Ectodermal cell (in vitro differentiated cells): ENCODE measurements at regions not wholly inside any gene's neighbourhood (a gene's known extent, or its start where the extent isn't known, plus 50 kb on each side); places are given as distances from the start of the nearest gene placed in this dataset.

Experiments
- H3K27ac ChIP-seq: 2 replicates; pipeline ENCODE4 v1.7.0; 2013; ENCODE audit warnings: mild to moderate bottlenecking, low read depth, low read length; ENCODE audit not compliant: insufficient read depth, poor library complexity, severe bottlenecking
- H3K27me3 ChIP-seq: 2 replicates; pipeline ENCODE4 v1.7.0; 2013; ENCODE audit warnings: mild to moderate bottlenecking, low read length; ENCODE audit not compliant: insufficient read depth, control insufficient read depth, poor library complexity, severe bottlenecking
- H3K36me3 ChIP-seq: one replicate; pipeline ENCODE4 v1.7.0; 2013; ENCODE audit warnings: low read length; ENCODE audit not compliant: control insufficient read depth, insufficient read depth
- H3K4me1 ChIP-seq: one replicate; pipeline ENCODE4 v1.7.0; 2013; ENCODE audit warnings: low read length; ENCODE audit not compliant: control insufficient read depth, insufficient read depth
- H3K4me3 ChIP-seq: 2 replicates; pipeline ENCODE4 v1.7.0; 2013; ENCODE audit warnings: low read depth, low read length, control low read depth; ENCODE audit not compliant: insufficient read depth
- H3K9me3 ChIP-seq: 2 replicates; pipeline ENCODE4 v1.7.0; 2013; ENCODE audit warnings: mild to moderate bottlenecking, low read length, moderate library complexity; ENCODE audit not compliant: control insufficient read depth
- WGBS, 2 experiments: methylation state at CpG; one replicate each; pipeline ENCODE4 v1.1.7; 2013; ENCODE audit warnings: missing lambda C conversion rate in 2 of 2; 5-methylcytosine and 5-hydroxymethylcytosine counted together

- Histone ChIP-seq H3K4me1 (no peaks in the 10 kb centered on the region), H3K36me3 (no peaks in the 10 kb centered on the region), H3K27me3 (no peaks in the 10 kb centered on the region), H3K4me3 (no peak overlapping the region), H3K27ac (no peak overlapping the region), H3K9me3 (no peaks in the 10 kb centered on the region)
- WGBS, 2 experiments, result 85 to 100% methylated on average over 1 of the region's 1 CpG
Measured at GRCh38 chrX:63471004-63471403, 119.9 kb upstream of the SPIN4 start.

GRCh38 chrX:63470506-63470905, 119.4 kb upstream of the SPIN4 start:
- H3K9me3 ChIP-seq, result no peaks in the 10 kb centered on the region
- H3K4me3 ChIP-seq, result no peak overlapping the region
- no peak overlapping the region for H3K27ac ChIP-seq
- H3K27me3 ChIP-seq, result no peaks in the 10 kb centered on the region
- WGBS, 2 experiments, result 84 to 86% methylated on average over 4 of the region's 4 CpGs
- no peaks in the 10 kb centered on the region for H3K36me3 ChIP-seq
- H3K4me1 ChIP-seq, result no peaks in the 10 kb centered on the region

GRCh38 chrX:63466690-63467089, 115.6 kb upstream of the SPIN4 start:
- H3K36me3 ChIP-seq, result no peaks in the 10 kb centered on the region
- no peaks in the 10 kb centered on the region for H3K9me3 ChIP-seq
- no peaks in the 10 kb centered on the region for H3K27me3 ChIP-seq
- H3K4me3 ChIP-seq, result no peak overlapping the region
- no peak overlapping the region for H3K27ac ChIP-seq
- no peaks in the 10 kb centered on the region for H3K4me1 ChIP-seq
- WGBS, 2 experiments, result 86 to 93% methylated on average over 4 of the region's 4 CpGs

GRCh38 chrX:63458981-63459380, 107.8 kb upstream of the SPIN4 start:
- Histone ChIP-seq H3K27ac (no peak overlapping the region), H3K36me3 (no peaks in the 10 kb centered on the region), H3K27me3 (no peaks in the 10 kb centered on the region), H3K4me3 (no peak overlapping the region), H3K4me1 (no peaks in the 10 kb centered on the region), H3K9me3 (no peaks in the 10 kb centered on the region)
- WGBS, 2 experiments, result 69 to 83% methylated on average over 1 of the region's 1 CpG

GRCh38 chrX:63453571-63453970, 102.4 kb upstream of the SPIN4 start:
- WGBS, 2 experiments, result 84 to 91% methylated on average over 3 of the region's 3 CpGs
- Histone ChIP-seq H3K27me3 (no peaks in the 10 kb centered on the region), H3K36me3 (peaks cover 4% of the 10 kb centered on the region), H3K4me1 (no peaks in the 10 kb centered on the region), H3K9me3 (no peaks in the 10 kb centered on the region), H3K4me3 (no peak overlapping the region), H3K27ac (no peak overlapping the region)

GRCh38 chrX:63441717-63442116, 90.6 kb upstream of the SPIN4 start:
- Histone ChIP-seq H3K36me3 (no peaks in the 10 kb centered on the region), H3K27me3 (no peaks in the 10 kb centered on the region), H3K4me1 (no peaks in the 10 kb centered on the region), H3K9me3 (no peaks in the 10 kb centered on the region), H3K4me3 (no peak overlapping the region), H3K27ac (no peak overlapping the region)
- 92 to 100% methylated on average over 1 to 2 of the region's 2 CpGs for WGBS, 2 experiments

- WGBS, 2 experiments, result 100% methylated on average over 1 of the region's 1 CpG; no CpG with 5 or more reads in 1 of the 2 experiments
- H3K4me1 ChIP-seq, result no peaks in the 10 kb centered on the region
- H3K9me3 ChIP-seq, result no peaks in the 10 kb centered on the region
- H3K27me3 ChIP-seq, result no peaks in the 10 kb centered on the region
- no peak overlapping the region for H3K27ac ChIP-seq
- no peak overlapping the region for H3K4me3 ChIP-seq
- H3K36me3 ChIP-seq, result no peaks in the 10 kb centered on the region
Measured at GRCh38 chrX:63439580-63439979, 88.4 kb upstream of the SPIN4 start.

GRCh38 chrX:63436865-63437264, 85.7 kb upstream of the SPIN4 start:
- H3K27ac ChIP-seq, result no peak overlapping the region
- WGBS, 2 experiments, result 100% methylated on average over 1 of the region's 1 CpG
- H3K36me3 ChIP-seq, result no peaks in the 10 kb centered on the region
- H3K9me3 ChIP-seq, result no peaks in the 10 kb centered on the region
- H3K27me3 ChIP-seq, result no peaks in the 10 kb centered on the region
- H3K4me1 ChIP-seq, result no peaks in the 10 kb centered on the region
- no peak overlapping the region for H3K4me3 ChIP-seq

- no peak overlapping the region for H3K4me3 ChIP-seq
- no peaks in the 10 kb centered on the region for H3K27me3 ChIP-seq
- H3K9me3 ChIP-seq, result no peaks in the 10 kb centered on the region
- no peaks in the 10 kb centered on the region for H3K36me3 ChIP-seq
- 85 to 91% methylated on average over 4 to 5 of the region's 6 CpGs for WGBS, 2 experiments
- H3K4me1 ChIP-seq, result no peaks in the 10 kb centered on the region
- H3K27ac ChIP-seq, result no peak overlapping the region
Measured at GRCh38 chrX:63434665-63435064, 83.5 kb upstream of the SPIN4 start.

GRCh38 chrX:63434206-63434605, 83.1 kb upstream of the SPIN4 start:
- Histone ChIP-seq H3K27ac (no peak overlapping the region), H3K4me3 (no peak overlapping the region), H3K36me3 (no peaks in the 10 kb centered on the region), H3K27me3 (no peaks in the 10 kb centered on the region), H3K4me1 (no peaks in the 10 kb centered on the region), H3K9me3 (no peaks in the 10 kb centered on the region)
- 93 to 97% methylated on average over 10 of the region's 10 CpGs for WGBS, 2 experiments

- WGBS, 2 experiments, result 84% methylated on average over 5 of the region's 5 CpGs
- Histone ChIP-seq H3K27me3 (no peaks in the 10 kb centered on the region), H3K36me3 (no peaks in the 10 kb centered on the region), H3K4me3 (no peak overlapping the region), H3K4me1 (no peaks in the 10 kb centered on the region), H3K9me3 (no peaks in the 10 kb centered on the region), H3K27ac (no peak overlapping the region)
Measured at GRCh38 chrX:63430026-63430425, 78.9 kb upstream of the SPIN4 start.
